ENCODE measurements at regions not wholly inside any gene's neighbourhood (a gene's known extent, or its start where the extent isn't known, plus 50 kb on each side); places are given as distances from the start of the nearest gene placed in this dataset.

- no peak for TF ChIP-seq POLR2AphosphoS5 (IDR thresholded peaks at IDR 0.05; ENCODE audit: low read depth, low read length)
- TF ChIP-seq, protein P1, sequence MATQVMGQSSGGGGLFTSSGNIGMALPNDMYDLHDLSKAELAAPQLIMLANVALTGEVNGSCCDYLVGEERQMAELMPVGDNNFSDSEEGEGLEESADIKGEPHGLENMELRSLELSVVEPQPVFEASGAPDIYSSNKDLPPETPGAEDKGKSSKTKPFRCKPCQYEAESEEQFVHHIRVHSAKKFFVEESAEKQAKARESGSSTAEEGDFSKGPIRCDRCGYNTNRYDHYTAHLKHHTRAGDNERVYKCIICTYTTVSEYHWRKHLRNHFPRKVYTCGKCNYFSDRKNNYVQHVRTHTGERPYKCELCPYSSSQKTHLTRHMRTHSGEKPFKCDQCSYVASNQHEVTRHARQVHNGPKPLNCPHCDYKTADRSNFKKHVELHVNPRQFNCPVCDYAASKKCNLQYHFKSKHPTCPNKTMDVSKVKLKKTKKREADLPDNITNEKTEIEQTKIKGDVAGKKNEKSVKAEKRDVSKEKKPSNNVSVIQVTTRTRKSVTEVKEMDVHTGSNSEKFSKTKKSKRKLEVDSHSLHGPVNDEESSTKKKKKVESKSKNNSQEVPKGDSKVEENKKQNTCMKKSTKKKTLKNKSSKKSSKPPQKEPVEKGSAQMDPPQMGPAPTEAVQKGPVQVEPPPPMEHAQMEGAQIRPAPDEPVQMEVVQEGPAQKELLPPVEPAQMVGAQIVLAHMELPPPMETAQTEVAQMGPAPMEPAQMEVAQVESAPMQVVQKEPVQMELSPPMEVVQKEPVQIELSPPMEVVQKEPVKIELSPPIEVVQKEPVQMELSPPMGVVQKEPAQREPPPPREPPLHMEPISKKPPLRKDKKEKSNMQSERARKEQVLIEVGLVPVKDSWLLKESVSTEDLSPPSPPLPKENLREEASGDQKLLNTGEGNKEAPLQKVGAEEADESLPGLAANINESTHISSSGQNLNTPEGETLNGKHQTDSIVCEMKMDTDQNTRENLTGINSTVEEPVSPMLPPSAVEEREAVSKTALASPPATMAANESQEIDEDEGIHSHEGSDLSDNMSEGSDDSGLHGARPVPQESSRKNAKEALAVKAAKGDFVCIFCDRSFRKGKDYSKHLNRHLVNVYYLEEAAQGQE (IDR thresholded peaks at IDR 0.05; ENCODE audit: insufficient read depth in 1 of 2, low read depth in 2 of 2, low read length in 2 of 2), result no peak
- no peak for TF ChIP-seq TAF1 (IDR thresholded peaks at IDR 0.05; ENCODE audit: borderline replicate concordance, insufficient read depth, low read length)
- no peak for TF ChIP-seq SIN3A (IDR thresholded peaks at IDR 0.05; ENCODE audit: borderline replicate concordance, insufficient read depth, low read length)
Observed at GRCh38 chr6:109238396-109238795, 143.1 kb downstream of the CEP57L1 start.

Data from PFSK-1 (cell line).